Spleen (tissue), 11 donors: ENCODE measurements at regions not wholly inside any gene's neighbourhood (a gene's known extent, or its start where the extent isn't known, plus 50 kb on each side); places are given as distances from the start of the nearest gene placed in this dataset.

Experiments
- DNase-seq: peaks from one replicate; pipeline ENCODE4 v3.0.0-alpha.2; 2020
- H3K27ac ChIP-seq, 8 donors: fragments of 200-600 bp; sonication (generic) in 7 of 8; 1 replicate in 4 of 8; 2 replicates in 4 of 8; pipeline versions ENCODE4 v1.5.0 to v1.8.0; 2016 to 2021; ENCODE audit warnings: inconsistent platforms in 4 of 8, mild to moderate bottlenecking in 4 of 8, moderate library complexity in 1 of 8
- H3K27me3 ChIP-seq, 7 donors: fragments of 200-600 bp; sonication (generic) in 6 of 7; replicated peaks in 1 of 7; 1 replicate in 4 of 7; 2 replicates in 3 of 7; pipeline versions ENCODE4 v1.5.0 to v1.8.0; 2016 to 2021; ENCODE audit warnings: inconsistent platforms in 3 of 7, mild to moderate bottlenecking in 1 of 7
- H3K36me3 ChIP-seq, 6 donors: fragments of 200-600 bp; sonication (generic) in 5 of 6; 1 replicate in 4 of 6; 2 replicates in 2 of 6; pipeline versions ENCODE4 v1.5.0 to v1.8.0; 2016 to 2021; ENCODE audit warnings: inconsistent platforms in 2 of 6
- H3K4me1 ChIP-seq, 6 donors: fragments of 200-600 bp; sonication (generic) in 5 of 6; 1 replicate in 3 of 6; 2 replicates in 3 of 6; pipeline versions ENCODE4 v1.5.0 to v1.8.0; 2016 to 2021; ENCODE audit warnings: inconsistent platforms in 3 of 6
- H3K4me3 ChIP-seq, 8 donors: fragments of 200-600 bp; sonication (generic) in 7 of 8; 1 replicate in 4 of 8; 2 replicates in 4 of 8; pipeline versions ENCODE4 v1.5.0 to v1.8.0; 2016 to 2021; ENCODE audit warnings: inconsistent platforms in 4 of 8, mild to moderate bottlenecking in 4 of 8, moderate library complexity in 2 of 8
- H3K9me3 ChIP-seq, 8 donors: fragments of 200-600 bp; sonication (generic) in 7 of 8; 1 replicate in 4 of 8; 2 replicates in 4 of 8; pipeline versions ENCODE4 v1.5.0 to v1.8.0; 2016 to 2021; ENCODE audit warnings: inconsistent platforms in 4 of 8
- CTCF ChIP-seq, 11 experiments: fragments of 200-600 bp in 7 of 11; fragments of 450-650 bp in 4 of 11; sonication (generic) in 4 of 11; IDR thresholded peaks in 8 of 11; conservative IDR thresholded peaks in 3 of 11; 1 replicate in 7 of 11; 2 replicates in 4 of 11; pipeline versions ENCODE4 v1.4.0 to v1.8.0; 2016 to 2021; ENCODE audit warnings: antibody characterized with exemption in 11 of 11, inconsistent platforms in 4 of 11, mild to moderate bottlenecking in 1 of 11
- POLR2A ChIP-seq, 3 donors: fragments of 450-650 bp; IDR thresholded peaks; one replicate each; pipeline ENCODE4 v1.5.1; 2017; ENCODE audit warnings: antibody characterized with exemption in 3 of 3, mild to moderate bottlenecking in 1 of 3
- POLR2AphosphoS5 ChIP-seq, 3 donors: sonication (generic); formaldehyde crosslinking; IDR thresholded peaks; one replicate each; pipeline ENCODE4 v1.5.1; 2017; ENCODE audit warnings: antibody characterized with exemption in 3 of 3
- WGBS, 5 donors: extraction: QIAGEN DNeasy Blood & Tissue Kit in 3 of 5; methylation state at CpG; one replicate each; pipeline versions ENCODE4 v1.1.5 to v1.1.7; 2013 to 2018; 5-methylcytosine and 5-hydroxymethylcytosine counted together
- intact Hi-C: fragments of 100-400 bp; cut with DNase I; formaldehyde crosslinking; loops from one replicate; pipeline ENCODE4 v1.15.0; 2023; ENCODE audit warnings: low total_unique reads
- donor health status: healthy with polysubstance abuse.
- donor health status: DM: no; HTN: no; CAD: no; lungs with moderate emphysema.
- donor health status: DM: no; HTN: no; CAD: no.
- donor health status: Bipolar disorder and iron deficiency.
- donor health status: healthy.
- donor health status: DM: no; HTN: no; CAD: no.
- donor health status: DM: yes; HTN: yes; CAD: no.

GRCh38 chr16:13441675-13442074 lies 478.3 kb upstream of the ERCC4 start:
- no peak for DNase-seq
- H3K36me3 ChIP-seq = no peaks in the 10 kb centered on the region
- H3K4me1 ChIP-seq = no peaks in the 10 kb centered on the region
- WGBS, 5 donors = 72 to 83% (median 78%) methylated on average over 3 of the region's 3 CpGs
- H3K9me3 ChIP-seq = peaks cover 0 to 3% (median 0%) of the 10 kb centered on the region in 8 donors
- intact Hi-C loops = no loop called here
- no peaks in the 10 kb centered on the region for H3K27me3 ChIP-seq
- TF ChIP-seq CTCF (IDR thresholded peaks at IDR 0.05 in 8 of 11, conservative IDR thresholded peaks at IDR 0.05 in 3 of 11) = no peak
- H3K4me3 ChIP-seq = no peak overlapping the region
- H3K27ac ChIP-seq = no peak overlapping the region

- WGBS, 5 donors = 28 to 39% (median 37%) methylated on average over 4 of the region's 4 CpGs
- DNase-seq = no peak
- Histone ChIP-seq H3K27ac (no peak overlapping the region), H3K36me3 (no peaks in the 10 kb centered on the region), H3K4me3 (no peak overlapping the region), H3K4me1 (no peaks in the 10 kb centered on the region), H3K9me3 (no peaks in the 10 kb centered on the region), H3K27me3 (no peaks in the 10 kb centered on the region)
- intact Hi-C loops = no loop called here
- TF ChIP-seq POLR2AphosphoS5 (IDR thresholded peaks at IDR 0.05) = no peak
- no peak for TF ChIP-seq POLR2A (IDR thresholded peaks at IDR 0.05)
- TF ChIP-seq CTCF (IDR thresholded peaks at IDR 0.05 in 8 of 11, conservative IDR thresholded peaks at IDR 0.05 in 3 of 11) = no peak
Measured at GRCh38 chr16:13448346-13448745, 471.6 kb upstream of the ERCC4 start.

- no peak for DNase-seq
- intact Hi-C loops = no loop called here
Measured at GRCh38 chr16:13453325-13453724, 466.6 kb upstream of the ERCC4 start.

GRCh38 chr16:13453938-13454553 lies 465.9 kb upstream of the ERCC4 start:
- H3K4me1 ChIP-seq = no peaks in the 10 kb centered on the region
- H3K27ac ChIP-seq = no peak overlapping the region
- no peaks in the 10 kb centered on the region for H3K9me3 ChIP-seq
- WGBS, 5 donors = 60 to 66% (median 64%) methylated on average over 10 of the region's 10 CpGs
- TF ChIP-seq POLR2A (IDR thresholded peaks at IDR 0.05) (no peak), CTCF (IDR thresholded peaks at IDR 0.05 in 8 of 11, conservative IDR thresholded peaks at IDR 0.05 in 3 of 11) (peak in 7 of 11 experiments; percentile 11 to 39 (median 26)), POLR2AphosphoS5 (IDR thresholded peaks at IDR 0.05) (no peak)
- no peak for DNase-seq
- H3K36me3 ChIP-seq = no peaks in the 10 kb centered on the region
- no peaks in the 10 kb centered on the region for H3K27me3 ChIP-seq
- intact Hi-C loops = no loop called here
- no peak overlapping the region for H3K4me3 ChIP-seq

More at GRCh38 chr16:13453325-13453724, 466.6 kb upstream of the ERCC4 start:
- no peak overlapping the region for H3K27ac ChIP-seq
- H3K9me3 ChIP-seq = no peaks in the 10 kb centered on the region
- H3K4me3 ChIP-seq = no peak overlapping the region
- H3K36me3 ChIP-seq = no peaks in the 10 kb centered on the region
- H3K4me1 ChIP-seq = no peaks in the 10 kb centered on the region
- TF ChIP-seq POLR2AphosphoS5 (IDR thresholded peaks at IDR 0.05) (no peak), CTCF (IDR thresholded peaks at IDR 0.05 in 8 of 11, conservative IDR thresholded peaks at IDR 0.05 in 3 of 11) (no peak), POLR2A (IDR thresholded peaks at IDR 0.05) (no peak)
- H3K27me3 ChIP-seq = no peaks in the 10 kb centered on the region
- WGBS, 5 donors = 57 to 80% (median 68%) methylated on average over 2 of the region's 2 CpGs
